SH-SY5Y (cell line): ENCODE measurements at regions not wholly inside any gene's neighbourhood (a gene's known extent, or its start where the extent isn't known, plus 50 kb on each side); places are given as distances from the start of the nearest gene placed in this dataset.

Source experiments
- GATA2 ChIP-seq: IDR thresholded peaks from 2 replicates; pipeline ENCODE4 v1.6.1; 2011; ENCODE audit warnings: mild to moderate bottlenecking, low read depth, low read length
- GATA3 ChIP-seq: IDR thresholded peaks from 2 replicates; pipeline ENCODE4 v1.6.1; 2011; ENCODE audit warnings: low read depth, mild to moderate bottlenecking, low read length, moderate library complexity

GRCh38 chr11:42021911-42022310, 562.5 kb upstream of the LRRC4C start:
- TF ChIP-seq GATA2 = peak; percentile 25; the same call in 1 of the 2 replicates
- no peak for TF ChIP-seq GATA3
